H1 (cell line): ENCODE measurements at regions not wholly inside any gene's neighbourhood (a gene's known extent, or its start where the extent isn't known, plus 50 kb on each side); places are given as distances from the start of the nearest gene placed in this dataset.

Experiments
- CEBPB ChIP-seq: IDR thresholded peaks from 2 replicates; pipeline ENCODE4 v1.6.1; 2012; ENCODE audit warnings: low read depth, low read length
- CHD2 ChIP-seq: IDR thresholded peaks from 2 replicates; pipeline ENCODE4 v1.6.1; 2012; ENCODE audit warnings: low read length, improper control_type of control experiment
- JUN ChIP-seq: IDR thresholded peaks from 2 replicates; pipeline ENCODE4 v1.6.1; 2011; ENCODE audit warnings: low read depth, mild to moderate bottlenecking, improper control_type of control experiment, low read length

DNA sequence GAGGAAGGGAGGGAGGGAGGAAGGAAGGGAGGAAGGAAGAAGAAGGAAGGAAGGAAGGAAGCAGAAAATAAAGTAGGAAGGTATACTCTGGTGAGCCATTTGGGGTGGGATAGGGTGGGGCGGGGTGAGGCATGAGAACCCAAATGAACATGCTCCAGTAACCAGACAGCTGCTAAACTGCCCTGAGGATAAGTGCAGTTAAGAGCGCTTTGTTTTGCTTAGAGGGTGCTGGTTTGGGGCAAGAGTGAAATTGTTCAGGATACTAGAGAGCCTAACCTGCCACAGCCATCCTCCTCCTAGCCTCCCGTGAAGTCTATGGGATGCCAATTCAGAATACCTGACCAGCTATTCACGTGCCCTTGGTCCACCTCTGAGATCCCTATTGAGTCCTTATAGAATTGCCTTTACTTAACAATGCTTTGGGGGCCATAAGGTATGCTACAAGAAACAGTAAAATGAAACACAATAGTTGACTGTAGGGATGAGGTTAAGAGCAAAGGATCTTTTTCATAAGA lies 59.0 kb upstream of the ATF3 start (continued):
- TF ChIP-seq JUN (no peak), CEBPB (no peak), CHD2 (no peak)
